Ascending aorta (tissue), 2 donors: ENCODE measurements at regions not wholly inside any gene's neighbourhood (a gene's known extent, or its start where the extent isn't known, plus 50 kb on each side); places are given as distances from the start of the nearest gene placed in this dataset.

ENCODE experiments used
- DNase-seq, 2 donors: peaks; one replicate each; pipeline ENCODE4 v3.0.0-alpha.2; 2019; ENCODE audit warnings: low spot score in 2 of 2
- H3K27ac ChIP-seq, 2 donors: fragments of 200-600 bp; sonication (generic); one replicate each; pipeline ENCODE4 v1.5.1; 2016 to 2017; ENCODE audit warnings: mild to moderate bottlenecking in 1 of 2
- H3K27me3 ChIP-seq: fragments of 200-600 bp; sonication (generic); one replicate; pipeline ENCODE4 v1.5.1; 2017
- H3K36me3 ChIP-seq, 2 donors: fragments of 200-600 bp; sonication (generic); one replicate each; pipeline ENCODE4 v1.5.1; 2016
- H3K4me1 ChIP-seq, 2 donors: fragments of 200-600 bp; sonication (generic); one replicate each; pipeline ENCODE4 v1.5.1; 2016 to 2017; ENCODE audit warnings: mild to moderate bottlenecking in 1 of 2
- H3K4me3 ChIP-seq, 2 donors: fragments of 200-600 bp; sonication (generic); one replicate each; pipeline ENCODE4 v1.5.1; 2016 to 2017; ENCODE audit warnings: mild to moderate bottlenecking in 1 of 2
- H3K9me3 ChIP-seq, 2 donors: fragments of 200-600 bp; sonication (generic); one replicate each; pipeline ENCODE4 v1.5.1; 2016
- intact Hi-C: fragments of 100-400 bp; cut with DNase I; formaldehyde crosslinking; loops from one replicate; pipeline ENCODE4 v1.15.1; 2023
- TF ChIP-seq, protein P1 (sequence below), 3 experiments: fragments of 200-600 bp in 2 of 3; fragments of 450-650 bp in 1 of 3; sonication (generic) in 2 of 3; IDR thresholded peaks; one replicate each; pipeline ENCODE4 v1.5.1; 2016 to 2019; ENCODE audit warnings: antibody characterized with exemption in 3 of 3, mild to moderate bottlenecking in 1 of 3, moderate library complexity in 1 of 3

DNA sequence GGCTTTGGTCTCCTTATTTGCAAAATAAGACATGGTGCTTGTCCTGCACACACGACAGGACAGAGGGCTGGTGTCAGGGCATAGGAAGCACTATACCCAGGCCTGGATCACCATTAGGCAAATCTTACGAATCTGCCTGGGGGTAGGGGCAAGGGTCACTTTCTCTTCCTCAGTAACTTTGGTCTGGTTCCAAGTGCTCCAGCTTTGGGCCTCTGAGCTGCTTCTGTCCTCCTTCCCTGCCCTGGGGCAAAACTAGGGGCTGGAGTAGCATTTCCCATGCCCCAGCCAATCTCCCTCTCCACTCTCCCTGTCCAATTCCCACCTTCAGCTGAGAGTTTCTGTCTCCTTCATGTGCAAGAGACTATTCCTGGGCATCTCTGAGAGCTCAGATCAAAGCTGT, 123.7 kb upstream of the NECTIN1 start:
- TF ChIP-seq, protein P1, sequence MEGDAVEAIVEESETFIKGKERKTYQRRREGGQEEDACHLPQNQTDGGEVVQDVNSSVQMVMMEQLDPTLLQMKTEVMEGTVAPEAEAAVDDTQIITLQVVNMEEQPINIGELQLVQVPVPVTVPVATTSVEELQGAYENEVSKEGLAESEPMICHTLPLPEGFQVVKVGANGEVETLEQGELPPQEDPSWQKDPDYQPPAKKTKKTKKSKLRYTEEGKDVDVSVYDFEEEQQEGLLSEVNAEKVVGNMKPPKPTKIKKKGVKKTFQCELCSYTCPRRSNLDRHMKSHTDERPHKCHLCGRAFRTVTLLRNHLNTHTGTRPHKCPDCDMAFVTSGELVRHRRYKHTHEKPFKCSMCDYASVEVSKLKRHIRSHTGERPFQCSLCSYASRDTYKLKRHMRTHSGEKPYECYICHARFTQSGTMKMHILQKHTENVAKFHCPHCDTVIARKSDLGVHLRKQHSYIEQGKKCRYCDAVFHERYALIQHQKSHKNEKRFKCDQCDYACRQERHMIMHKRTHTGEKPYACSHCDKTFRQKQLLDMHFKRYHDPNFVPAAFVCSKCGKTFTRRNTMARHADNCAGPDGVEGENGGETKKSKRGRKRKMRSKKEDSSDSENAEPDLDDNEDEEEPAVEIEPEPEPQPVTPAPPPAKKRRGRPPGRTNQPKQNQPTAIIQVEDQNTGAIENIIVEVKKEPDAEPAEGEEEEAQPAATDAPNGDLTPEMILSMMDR (IDR thresholded peaks at IDR 0.05): no peak
- H3K4me1 ChIP-seq: no peaks in the 10 kb centered on the region
- no peak overlapping the region for H3K27ac ChIP-seq
- no peak overlapping the region for H3K4me3 ChIP-seq
- DNase-seq: no peak
- H3K27me3 ChIP-seq: no peaks in the 10 kb centered on the region
- H3K9me3 ChIP-seq: no peaks in the 10 kb centered on the region
- H3K36me3 ChIP-seq: no peaks in the 10 kb centered on the region
- intact Hi-C loops: no loop called here

DNA sequence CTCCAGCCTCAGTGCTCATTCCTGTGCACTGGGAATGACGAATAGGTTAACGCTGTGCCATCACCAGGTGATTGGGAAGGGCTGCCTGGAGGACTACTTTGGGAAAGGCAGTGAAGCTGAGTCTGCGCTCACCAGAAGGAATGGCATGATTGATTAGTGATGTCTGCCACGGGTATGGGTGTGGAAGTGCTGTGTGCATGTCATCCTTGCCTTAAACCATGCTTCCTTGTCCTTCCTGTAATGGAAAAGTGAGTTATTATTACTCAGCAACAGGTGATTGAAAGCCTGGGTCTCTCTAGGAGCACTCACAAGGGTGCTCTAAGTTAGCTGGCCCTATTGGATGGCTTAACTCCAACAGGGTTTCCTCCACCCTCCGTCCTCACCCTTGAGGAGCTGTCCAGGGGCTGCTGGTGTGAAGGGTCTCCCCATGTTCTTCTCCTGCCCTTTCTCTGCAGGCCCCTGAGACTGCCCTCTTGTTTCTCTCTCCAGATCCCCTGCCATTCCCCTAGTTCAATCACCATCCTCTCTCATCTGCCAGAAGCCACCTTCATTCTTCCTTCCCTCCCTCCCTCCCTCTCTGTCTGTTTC, 121.9 kb upstream of the NECTIN1 start:
- no peaks in the 10 kb centered on the region for H3K9me3 ChIP-seq
- H3K36me3 ChIP-seq: no peaks in the 10 kb centered on the region
- TF ChIP-seq, protein P1 (IDR thresholded peaks at IDR 0.05): no peak
- no peak overlapping the region for H3K4me3 ChIP-seq
- DNase-seq: no peak
- no peak overlapping the region for H3K27ac ChIP-seq
- no peaks in the 10 kb centered on the region for H3K4me1 ChIP-seq
- H3K27me3 ChIP-seq: no peaks in the 10 kb centered on the region
- intact Hi-C loops: no loop called here

DNA sequence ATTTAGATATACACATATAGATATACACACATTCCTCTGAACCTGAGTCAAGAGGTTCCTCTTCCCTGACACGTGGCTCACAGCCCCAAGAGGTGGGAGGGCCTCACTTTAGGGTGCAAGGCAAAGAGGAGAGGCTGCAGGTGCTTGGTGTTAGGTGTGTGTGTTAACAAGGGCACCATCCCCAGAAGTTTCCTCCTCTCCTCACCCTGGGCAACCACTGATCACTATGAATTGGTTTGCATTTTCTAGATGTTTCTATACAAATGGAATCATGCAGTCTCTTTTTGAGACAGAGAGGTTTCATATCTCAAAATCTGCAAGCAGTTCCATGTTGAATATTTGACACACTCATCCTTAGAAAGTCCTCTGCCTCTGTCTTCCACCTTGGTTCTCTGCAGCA, 120.9 kb upstream of the NECTIN1 start:
- Histone ChIP-seq H3K4me1 (no peaks in the 10 kb centered on the region), H3K27ac (no peak overlapping the region), H3K27me3 (no peaks in the 10 kb centered on the region), H3K4me3 (no peak overlapping the region), H3K9me3 (no peaks in the 10 kb centered on the region), H3K36me3 (no peaks in the 10 kb centered on the region)
- TF ChIP-seq, protein P1 (IDR thresholded peaks at IDR 0.05): no peak
- DNase-seq: no peak
- intact Hi-C loops: no loop called here

DNA sequence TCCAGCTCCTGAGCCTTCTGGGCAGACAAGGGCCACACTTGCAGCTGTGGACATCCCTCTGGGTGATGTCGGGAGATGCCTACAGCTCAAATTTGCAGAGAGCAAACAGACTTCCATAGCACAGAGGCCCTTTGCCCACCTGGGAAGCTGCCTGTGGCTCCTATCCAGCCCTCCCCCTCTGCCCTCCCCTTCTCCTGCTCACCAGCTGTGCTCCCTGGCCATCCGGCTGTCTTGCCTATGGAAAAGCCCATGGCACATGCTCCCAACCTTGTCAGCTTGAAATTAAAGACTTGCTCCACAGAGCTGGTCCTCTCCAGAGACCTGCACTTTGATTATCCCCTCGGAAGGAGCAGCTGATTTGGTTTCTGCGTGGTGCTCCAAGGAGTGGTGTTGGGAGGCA, 118.9 kb upstream of the NECTIN1 start:
- no peaks in the 10 kb centered on the region for H3K36me3 ChIP-seq
- TF ChIP-seq, protein P1 (IDR thresholded peaks at IDR 0.05): no peak
- no peak overlapping the region for H3K4me3 ChIP-seq
- no peak for DNase-seq
- no peaks in the 10 kb centered on the region for H3K27me3 ChIP-seq
- H3K4me1 ChIP-seq: no peaks in the 10 kb centered on the region
- no peaks in the 10 kb centered on the region for H3K9me3 ChIP-seq
- no peak overlapping the region for H3K27ac ChIP-seq
- intact Hi-C loops: no loop called here

DNA sequence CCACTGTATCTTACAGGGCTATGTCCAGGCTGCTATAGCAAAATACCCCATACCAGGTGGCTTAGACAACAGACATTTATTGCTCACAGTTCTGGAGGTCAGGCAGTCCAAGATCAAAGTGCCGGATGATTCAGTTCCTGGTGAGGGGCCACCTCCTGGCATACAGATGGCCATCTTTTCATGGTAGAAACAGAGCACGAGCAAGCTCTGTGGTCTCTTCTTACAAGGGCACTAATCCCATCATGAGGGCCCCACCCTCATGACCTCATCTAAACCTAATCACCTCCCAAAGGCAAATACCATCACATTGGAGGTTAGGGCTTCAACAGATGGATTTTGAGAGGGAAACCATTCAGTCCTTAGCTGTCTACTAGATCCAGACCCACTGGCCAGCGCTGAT, 117.4 kb upstream of the NECTIN1 start:
- no peak for DNase-seq
- H3K27me3 ChIP-seq: no peaks in the 10 kb centered on the region
- H3K27ac ChIP-seq: no peak overlapping the region
- TF ChIP-seq, protein P1 (IDR thresholded peaks at IDR 0.05): no peak
- H3K4me3 ChIP-seq: no peak overlapping the region
- H3K4me1 ChIP-seq: no peaks in the 10 kb centered on the region
- H3K36me3 ChIP-seq: no peaks in the 10 kb centered on the region
- intact Hi-C loops: no loop called here
- no peaks in the 10 kb centered on the region for H3K9me3 ChIP-seq

DNA sequence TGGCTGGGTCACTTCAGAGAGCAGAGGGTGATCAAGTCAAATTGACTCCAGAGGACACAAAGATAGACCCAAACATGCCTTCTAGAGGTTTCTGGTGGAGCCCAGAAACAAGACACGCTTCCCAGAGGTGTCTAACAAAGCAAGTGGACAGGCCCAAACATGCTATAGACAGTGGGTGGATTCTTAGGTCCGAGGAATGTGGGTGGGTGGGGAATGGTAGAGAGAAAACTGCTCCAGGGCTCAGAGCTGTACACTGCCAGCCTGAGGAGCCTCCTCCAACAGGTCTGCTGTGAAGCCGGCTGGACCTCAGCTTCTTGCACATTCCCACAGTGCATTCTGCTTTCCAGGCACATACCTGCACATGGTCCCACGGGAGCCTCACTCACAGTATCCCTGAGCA, 116.8 kb upstream of the NECTIN1 start:
- TF ChIP-seq, protein P1 (IDR thresholded peaks at IDR 0.05): no peak

More for the DNA sequence above, 116.8 kb upstream of the NECTIN1 start:
- Histone ChIP-seq H3K9me3 (no peaks in the 10 kb centered on the region), H3K27ac (no peak overlapping the region), H3K36me3 (no peaks in the 10 kb centered on the region), H3K4me1 (no peaks in the 10 kb centered on the region), H3K27me3 (no peaks in the 10 kb centered on the region), H3K4me3 (no peak overlapping the region)
- DNase-seq: no peak
- intact Hi-C loops: no loop called here
